H1 (cell line): ENCODE measurements at regions not wholly inside any gene's neighbourhood (a gene's known extent, or its start where the extent isn't known, plus 50 kb on each side); places are given as distances from the start of the nearest gene placed in this dataset.

Source experiments
- ATF2 ChIP-seq: IDR thresholded peaks from 2 replicates; pipeline ENCODE4 v1.6.1; 2012; ENCODE audit warnings: low read length, inconsistent platforms
- BCL11A ChIP-seq, 2 experiments: IDR thresholded peaks; one replicate each; pipeline ENCODE4 v1.6.1; 2011; ENCODE audit warnings: low read depth in 2 of 2, low read length in 2 of 2, mild to moderate bottlenecking in 2 of 2
- CTCF ChIP-seq, 3 experiments: IDR thresholded peaks; 1 replicate in 2 of 3; 2 replicates in 1 of 3; pipeline versions ENCODE4 v1.5.1 to v1.6.1; 2011; ENCODE audit warnings: low read length in 3 of 3, mild to moderate bottlenecking in 3 of 3, inconsistent platforms in 2 of 3, low read depth in 1 of 3, moderate library complexity in 1 of 3; ENCODE audit not compliant: insufficient read depth in 1 of 3; ENCODE audit errors: control extremely low read depth in 1 of 3
- E2F6 ChIP-seq: IDR thresholded peaks from 2 replicates; pipeline ENCODE4 v1.6.1; 2012; ENCODE audit warnings: inconsistent platforms
- EZH2 ChIP-seq: fragments of 200-600 bp; sonication (generic); IDR thresholded peaks from 2 replicates; pipeline ENCODE4 v1.7.1; 2012; ENCODE audit warnings: low read depth, mild to moderate bottlenecking, moderate library complexity, low read length, inconsistent platforms; ENCODE audit not compliant: severe bottlenecking
- FOSL1 ChIP-seq: IDR thresholded peaks from 2 replicates; pipeline ENCODE4 v1.6.1; 2011; ENCODE audit warnings: mild to moderate bottlenecking, low read depth, low read length, moderate library complexity; ENCODE audit not compliant: insufficient read depth
- POLR2A ChIP-seq, 2 experiments: IDR thresholded peaks; 1 replicate in 1 of 2; 2 replicates in 1 of 2; pipeline ENCODE4 v1.6.1; 2011; ENCODE audit warnings: low read depth in 2 of 2, low read length in 2 of 2, mild to moderate bottlenecking in 2 of 2; ENCODE audit errors: control extremely low read depth in 1 of 2
- RAD21 ChIP-seq, 2 experiments: IDR thresholded peaks in 1 of 2; conservative IDR thresholded peaks in 1 of 2; 2 replicates each; pipeline ENCODE4 v1.6.1; 2011; ENCODE audit warnings: low read depth in 2 of 2, low read length in 2 of 2, improper control_type of control experiment in 1 of 2, inconsistent platforms in 1 of 2, mild to moderate bottlenecking in 1 of 2, moderate library complexity in 1 of 2
- RFX5 ChIP-seq: IDR thresholded peaks from 2 replicates; pipeline ENCODE4 v1.6.1; 2011; ENCODE audit warnings: low read depth, low read length, improper control_type of control experiment, borderline replicate concordance
- SP1 ChIP-seq: IDR thresholded peaks from 2 replicates; pipeline ENCODE4 v1.6.1; 2011; ENCODE audit warnings: low read depth, low read length
- YY1 ChIP-seq: IDR thresholded peaks from 2 replicates; pipeline ENCODE4 v1.6.1; 2011; ENCODE audit warnings: low read depth, mild to moderate bottlenecking, low read length
- ZNF274 ChIP-seq: IDR thresholded peaks from 2 replicates; pipeline ENCODE4 v1.7.0; 2012; ENCODE audit warnings: low read length, borderline replicate concordance; ENCODE audit errors: extremely low read depth

DNA sequence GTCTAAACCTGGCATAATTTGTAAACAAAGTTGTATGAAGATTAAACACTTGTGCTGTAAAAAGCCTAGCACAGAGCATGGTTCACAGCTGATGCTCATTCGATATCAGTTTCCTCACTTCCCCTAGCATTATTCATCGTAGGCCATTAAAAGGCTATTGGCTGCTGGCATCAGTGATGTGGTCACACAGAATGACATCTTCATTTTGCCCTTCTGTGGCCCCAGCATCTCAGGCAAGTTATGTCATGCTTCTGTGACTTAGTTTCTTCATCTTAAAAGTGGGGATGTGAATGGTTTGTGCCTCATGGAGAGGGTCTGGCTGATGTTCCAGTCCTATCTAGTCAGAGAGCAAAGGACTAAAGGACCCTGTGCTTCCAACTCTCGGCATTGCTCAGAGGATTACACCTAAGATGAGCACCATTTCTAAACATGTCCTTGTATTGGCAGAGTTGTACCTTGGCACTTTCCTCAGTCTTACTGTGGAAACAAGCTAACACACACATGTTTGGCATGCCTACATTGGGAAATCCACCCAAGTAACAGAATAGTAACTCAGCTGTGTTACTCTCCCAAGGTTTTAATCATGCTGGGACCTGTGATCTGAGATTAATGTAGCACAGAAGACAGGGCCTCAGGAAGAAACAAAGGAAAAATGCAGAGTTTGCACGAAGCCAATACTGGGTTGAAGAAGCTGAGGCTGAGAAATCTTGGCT is 83.5 kb upstream of the OR9Q1 start:
- TF ChIP-seq POLR2A (IDR thresholded peaks at IDR 0.05; ENCODE audit: control extremely low read depth in 1 of 2, low read depth in 2 of 2, low read length in 2 of 2) (no peak), CTCF (IDR thresholded peaks at IDR 0.05; ENCODE audit: control extremely low read depth in 1 of 3, insufficient read depth in 1 of 3, low read depth in 1 of 3, low read length in 3 of 3) (no peak), YY1 (no peak), E2F6 (no peak), FOSL1 (no peak), BCL11A (IDR thresholded peaks at IDR 0.05; ENCODE audit: low read depth in 2 of 2, low read length in 2 of 2) (no peak), EZH2 (no peak), RFX5 (no peak), RAD21 (IDR thresholded peaks at IDR 0.05 in 1 of 2, conservative IDR thresholded peaks at IDR 0.05 in 1 of 2; ENCODE audit: low read depth in 2 of 2, low read length in 2 of 2) (no peak), SP1 (no peak), ATF2 (no peak), ZNF274 (no peak)
